HepG2 (cell line): ENCODE measurements at regions not wholly inside any gene's neighbourhood (a gene's known extent, or its start where the extent isn't known, plus 50 kb on each side); places are given as distances from the start of the nearest gene placed in this dataset.

Experiments
- ATAC-seq: fragments of 200-7000 bp; cut with Tn5 transposase; 3 replicates; pipeline ENCODE4 v1.9.1; 2020; ENCODE audit warnings: mild to moderate bottlenecking, moderate library complexity
- BruUV-seq: library from RNA; stranded (reverse); fragments of 400-500 nt; replicated peaks from 2 replicates; lab custom pipeline; 2021; lab: Mats Ljungman, UMichigan
- CTCF ChIA-PET: fragments of 300-600 bp; formaldehyde crosslinking; extraction: SDS; loops from one replicate; lab custom pipeline; 2021; ENCODE audit warnings: low total read pairs, inconsistent platforms, low intra/inter-chr PET ratio; lab: Yijun Ruan, JAX
- POLR2A ChIA-PET: fragments of 350-600 bp; sonication (Branson Sonifier 250); formaldehyde crosslinking; loops from one replicate; lab custom pipeline; 2020; ENCODE audit warnings: antibody characterized with exemption, inconsistent platforms; lab: Yijun Ruan, JAX
- DNase-seq: peaks from one replicate; pipeline ENCODE4 v3.0.0-alpha.2; 2015; ENCODE audit warnings: low spot score
- FAIRE-seq: peaks from 3 replicates; lab custom pipeline; 2011; peaks lifted over from hg19 to GRCh38; lab: Jason Lieb, UNC
- H2AFZ ChIP-seq: one replicate; pipeline ENCODE4 v1.6.1; 2011; ENCODE audit warnings: low read length, inconsistent platforms
- H3K27ac ChIP-seq: fragments of 300-600 bp; 3 replicates; pipeline ENCODE4 v1.8.0; 2011; ENCODE audit warnings: mixed run types, mild to moderate bottlenecking, mixed read lengths, low read length, inconsistent platforms; ENCODE audit not compliant: insufficient read depth; ENCODE audit errors: extremely low read length
- H3K27me3 ChIP-seq, 2 experiments: fragments of 200-600 bp in 1 of 2; 2 replicates in 1 of 2; 3 replicates in 1 of 2; pipeline versions ENCODE4 v1.6.0 to v1.8.0; 2011; ENCODE audit warnings: low read length in 2 of 2, mild to moderate bottlenecking in 2 of 2, moderate library complexity in 2 of 2, inconsistent platforms in 1 of 2; ENCODE audit not compliant: insufficient read depth in 2 of 2, control insufficient read depth in 1 of 2
- H3K36me3 ChIP-seq, 2 experiments: fragments of 200-600 bp in 1 of 2; replicated peaks in 1 of 2; 2 replicates in 1 of 2; 3 replicates in 1 of 2; pipeline versions ENCODE4 v1.5.1 to v1.8.0; 2011; ENCODE audit warnings: low read length in 2 of 2, inconsistent platforms in 1 of 2; ENCODE audit not compliant: insufficient read depth in 2 of 2, control insufficient read depth in 1 of 2
- H3K4me1 ChIP-seq: 2 replicates; pipeline ENCODE4 v1.5.1; 2012; ENCODE audit warnings: low read length, inconsistent platforms; ENCODE audit not compliant: insufficient read depth
- H3K4me2 ChIP-seq: 2 replicates; pipeline ENCODE4 v1.6.0; 2011; ENCODE audit warnings: low read depth, low read length, inconsistent platforms
- H3K4me3 ChIP-seq, 3 experiments: fragments of 200-600 bp in 1 of 3; sonication (generic), shearing (Covaris generic) in 1 of 3; replicated peaks in 1 of 3; 2 replicates each; pipeline ENCODE4 v1.5.1; 2011 to 2016; ENCODE audit warnings: low read length in 3 of 3, inconsistent platforms in 2 of 3, low read depth in 2 of 3, mild to moderate bottlenecking in 2 of 3, control low read depth in 1 of 3, mixed read lengths in 1 of 3; ENCODE audit not compliant: insufficient read depth in 1 of 3
- H3K79me2 ChIP-seq: one replicate; pipeline ENCODE4 v1.6.1; 2011; ENCODE audit warnings: low read length, inconsistent platforms; ENCODE audit not compliant: insufficient read depth
- H3K9ac ChIP-seq: 2 replicates; pipeline ENCODE4 v1.6.0; 2011; ENCODE audit warnings: mild to moderate bottlenecking, low read depth, low read length, inconsistent platforms; ENCODE audit not compliant: insufficient read depth
- H3K9me3 ChIP-seq: 2 replicates; pipeline ENCODE4 v1.5.1; 2012; ENCODE audit warnings: mild to moderate bottlenecking, low read length
- H4K20me1 ChIP-seq: 2 replicates; pipeline ENCODE4 v1.6.0; 2011; ENCODE audit warnings: inconsistent platforms, mild to moderate bottlenecking, low read length, moderate library complexity; ENCODE audit not compliant: insufficient read depth
- ELF4 ChIP-seq: sonication (generic); formaldehyde crosslinking; IDR thresholded peaks from 2 replicates; pipeline ENCODE4 v1.5.0; 2020; ENCODE audit warnings: missing genetic modification reagents, mild to moderate bottlenecking, moderate library complexity, borderline replicate concordance
- MIXL1 ChIP-seq: IDR thresholded peaks from 2 replicates; pipeline ENCODE4 v1.6.1; 2016
- ZBTB33 ChIP-seq: sonication (generic); formaldehyde crosslinking; IDR thresholded peaks from 2 replicates; pipeline ENCODE4 v1.4.0; 2020; ENCODE audit warnings: missing genetic modification reagents
- ZBTB49 ChIP-seq: sonication (generic); formaldehyde crosslinking; IDR thresholded peaks from 2 replicates; pipeline ENCODE4 v1.4.0; 2020; ENCODE audit warnings: missing genetic modification reagents, borderline replicate concordance
- ZNF615 ChIP-seq: sonication (generic); formaldehyde crosslinking; IDR thresholded peaks from 2 replicates; pipeline ENCODE4 v1.5.0; 2020; ENCODE audit warnings: mild to moderate bottlenecking, missing genetic modification reagents, borderline replicate concordance
- WGBS: methylation state at CpG from one replicate; pipeline ENCODE4 v1.1.6; 2017; ENCODE audit warnings: low lambda C conversion rate; 5-methylcytosine and 5-hydroxymethylcytosine counted together
- in situ Hi-C: cut with HindIII; loops from 2 replicates; pipeline ENCODE4 v1.10.0; 2017; ENCODE audit warnings: low pct_unique_long_range_greater_than_20kb; ENCODE audit not compliant: extremely low pct_ligation_motif_present
- intact Hi-C: fragments of 100-400 bp; cut with micrococcal nuclease; formaldehyde crosslinking; loops from one replicate; pipeline ENCODE4 v1.10.0; 2022; ENCODE audit not compliant: unreplicated experiment

- TF ChIP-seq ZBTB33 (CRISPR knock-in tag) (peak; percentile 24; the same call in 1 of the 2 replicates), ZNF615 (CRISPR knock-in tag) (no peak)
Observed at GRCh38 chr14:71606064-71606463, 326.2 kb upstream of the RGS6 start (continued).

- intact Hi-C loops: no loop called here
- DNase-seq (no peak), FAIRE-seq (no peak), ATAC-seq (no peak)
- Histone ChIP-seq H3K4me1 (no peaks in the 10 kb centered on the region), H3K79me2 (no peaks in the 10 kb centered on the region), H4K20me1 (no peaks in the 10 kb centered on the region), H3K4me2 (no peak overlapping the region), H3K4me3 (no peak overlapping the region), H3K36me3 (no peaks in the 10 kb centered on the region), H3K27me3 (no peaks in the 10 kb centered on the region; a peak in 1 of 5 replicates), H3K27ac (no peak overlapping the region), H3K9ac (no peak overlapping the region)
- 95% methylated on average over 5 of the region's 5 CpGs for WGBS
- ChIA-PET POLR2A (no interaction called here), CTCF (no interaction called here)
- in situ Hi-C loops: no loop called here
- no TSS peak for BruUV-seq
- no peak for TF ChIP-seq MIXL1 (CRISPR knock-in tag)
- no peak for TF ChIP-seq ELF4 (CRISPR knock-in tag)
- TF ChIP-seq ZBTB49: no peak
- TF ChIP-seq, all 625 proteins: peak for 0
- no peak overlapping the region for H2AFZ ChIP-seq
- H3K9me3 ChIP-seq: no peaks in the 10 kb centered on the region
Observed at GRCh38 chr14:71606575-71606974, 325.7 kb upstream of the RGS6 start.
